Neural cell (in vitro differentiated cells): ENCODE measurements at regions not wholly inside any gene's neighbourhood (a gene's known extent, or its start where the extent isn't known, plus 50 kb on each side); places are given as distances from the start of the nearest gene placed in this dataset.

Source experiments
- CTCF ChIP-seq: fragments of 450-650 bp; IDR thresholded peaks from 2 replicates; pipeline ENCODE4 v1.5.1; 2014; ENCODE audit warnings: antibody characterized with exemption, mild to moderate bottlenecking, moderate library complexity; ENCODE audit not compliant: poor library complexity, severe bottlenecking
- EP300 ChIP-seq: fragments of 450-650 bp; conservative IDR thresholded peaks from 2 replicates; pipeline ENCODE4 v1.6.1; 2014; ENCODE audit warnings: antibody characterized with exemption, mild to moderate bottlenecking, moderate library complexity; ENCODE audit not compliant: poor library complexity, severe bottlenecking
- EZH2 ChIP-seq: fragments of 200-600, 300-800 bp; shearing (Covaris generic), sonication (generic); IDR thresholded peaks from 2 replicates; pipeline ENCODE4 v1.6.1; 2014; ENCODE audit warnings: antibody characterized with exemption, low read length, borderline replicate concordance, mild to moderate bottlenecking; ENCODE audit not compliant: insufficient read depth, poor library complexity, severe bottlenecking
- POLR2AphosphoS5 ChIP-seq: IDR thresholded peaks from 2 replicates; pipeline ENCODE4 v1.6.1; 2012
- RAD21 ChIP-seq: fragments of 450-650 bp; conservative IDR thresholded peaks from 2 replicates; pipeline ENCODE4 v1.6.1; 2014; ENCODE audit warnings: antibody characterized with exemption, mild to moderate bottlenecking, moderate library complexity
- SMC3 ChIP-seq: fragments of 450-650 bp; conservative IDR thresholded peaks from 2 replicates; pipeline ENCODE4 v1.6.1; 2014; ENCODE audit warnings: antibody characterized with exemption, mild to moderate bottlenecking, moderate library complexity; ENCODE audit not compliant: poor library complexity
- TAF1 ChIP-seq: IDR thresholded peaks from 2 replicates; pipeline ENCODE4 v1.6.1; 2012; ENCODE audit warnings: low read depth

- no peak for TF ChIP-seq EP300
- TF ChIP-seq SMC3: no peak
- TF ChIP-seq CTCF: no peak
- TF ChIP-seq RAD21: no peak
- no peak for TF ChIP-seq POLR2AphosphoS5
- TF ChIP-seq TAF1: no peak
- no peak for TF ChIP-seq EZH2
Measured at GRCh38 chr11:69931060-69931910, 112.1 kb upstream of the FGF3 start.
